ENCODE measurements at regions not wholly inside any gene's neighbourhood (a gene's known extent, or its start where the extent isn't known, plus 50 kb on each side); places are given as distances from the start of the nearest gene placed in this dataset.

DNA sequence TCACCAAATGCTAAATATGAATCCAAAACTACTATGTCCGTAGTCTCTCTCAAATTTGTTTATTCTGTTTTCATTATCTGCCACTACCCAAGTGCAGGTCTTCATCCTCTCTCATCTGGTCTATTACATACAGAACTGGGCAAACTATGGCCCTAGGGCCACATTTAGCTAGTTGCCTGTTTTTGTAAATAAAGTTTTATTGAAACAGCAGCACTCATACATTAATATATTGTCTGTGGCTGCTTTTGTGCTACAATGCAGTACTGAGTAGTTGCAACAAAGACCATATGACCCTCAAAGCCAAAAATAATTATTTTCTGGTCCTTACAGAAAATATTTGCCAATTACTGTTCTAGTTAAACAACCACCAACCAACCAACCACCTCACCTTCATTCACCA is 172.2 kb upstream of the NCKAP5 start:
- Histone ChIP-seq H3K4me1 (no peaks in the 10 kb centered on the region), H3K36me3 (no peaks in the 10 kb centered on the region), H3K27me3 (no peaks in the 10 kb centered on the region), H3K4me3 (no peak overlapping the region), H3K27ac (no peak overlapping the region), H3K9me3 (no peaks in the 10 kb centered on the region)
- TF ChIP-seq, protein P1, sequence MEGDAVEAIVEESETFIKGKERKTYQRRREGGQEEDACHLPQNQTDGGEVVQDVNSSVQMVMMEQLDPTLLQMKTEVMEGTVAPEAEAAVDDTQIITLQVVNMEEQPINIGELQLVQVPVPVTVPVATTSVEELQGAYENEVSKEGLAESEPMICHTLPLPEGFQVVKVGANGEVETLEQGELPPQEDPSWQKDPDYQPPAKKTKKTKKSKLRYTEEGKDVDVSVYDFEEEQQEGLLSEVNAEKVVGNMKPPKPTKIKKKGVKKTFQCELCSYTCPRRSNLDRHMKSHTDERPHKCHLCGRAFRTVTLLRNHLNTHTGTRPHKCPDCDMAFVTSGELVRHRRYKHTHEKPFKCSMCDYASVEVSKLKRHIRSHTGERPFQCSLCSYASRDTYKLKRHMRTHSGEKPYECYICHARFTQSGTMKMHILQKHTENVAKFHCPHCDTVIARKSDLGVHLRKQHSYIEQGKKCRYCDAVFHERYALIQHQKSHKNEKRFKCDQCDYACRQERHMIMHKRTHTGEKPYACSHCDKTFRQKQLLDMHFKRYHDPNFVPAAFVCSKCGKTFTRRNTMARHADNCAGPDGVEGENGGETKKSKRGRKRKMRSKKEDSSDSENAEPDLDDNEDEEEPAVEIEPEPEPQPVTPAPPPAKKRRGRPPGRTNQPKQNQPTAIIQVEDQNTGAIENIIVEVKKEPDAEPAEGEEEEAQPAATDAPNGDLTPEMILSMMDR (IDR thresholded peaks at IDR 0.05) = no peak
- DNase-seq = no peak
- intact Hi-C loops (cut with DNase I) = no loop called here
- no peak for ATAC-seq

DNA sequence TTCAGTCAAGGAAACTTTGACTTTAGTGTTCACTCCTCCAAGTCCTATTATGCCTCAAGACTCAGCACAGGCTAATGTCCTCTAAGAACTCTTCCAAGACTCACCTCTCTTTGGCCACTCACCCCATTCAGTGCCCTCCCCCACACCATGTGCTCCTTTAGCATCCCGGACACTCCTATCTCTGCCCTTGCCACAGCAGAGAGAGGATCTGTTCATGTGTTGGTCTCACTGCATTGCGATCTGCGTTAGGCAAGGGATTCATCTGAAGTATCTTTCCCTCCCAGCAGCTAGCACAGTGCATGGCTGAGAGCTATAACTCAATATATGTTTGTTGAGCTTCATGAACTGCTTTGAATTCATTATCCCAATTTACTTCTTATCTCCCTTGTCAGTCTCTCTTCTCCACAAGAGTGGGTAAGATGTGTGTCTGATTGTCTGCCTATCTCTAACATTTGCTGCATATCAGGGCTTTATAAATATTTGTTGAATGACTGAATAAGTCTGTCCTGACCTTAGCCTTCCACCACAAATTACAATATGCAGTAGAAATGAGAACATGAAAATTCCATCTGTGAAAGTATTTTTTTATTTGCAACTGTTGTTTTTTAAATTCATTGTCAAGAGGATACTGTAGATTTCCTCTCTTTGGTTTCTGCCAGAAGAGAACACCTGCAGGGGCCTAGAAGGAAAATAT is 179.9 kb upstream of the NCKAP5 start:
- no peaks in the 10 kb centered on the region for H3K4me1 ChIP-seq
- no peaks in the 10 kb centered on the region for H3K27me3 ChIP-seq
- intact Hi-C loops (cut with DNase I) = no loop called here
- ATAC-seq (no peak), DNase-seq (no peak)
- H3K36me3 ChIP-seq = no peaks in the 10 kb centered on the region
- TF ChIP-seq, protein P1 (IDR thresholded peaks at IDR 0.05) = no peak
- H3K27ac ChIP-seq = no peak overlapping the region
- H3K9me3 ChIP-seq = no peaks in the 10 kb centered on the region
- no peak overlapping the region for H3K4me3 ChIP-seq

- H3K27me3 ChIP-seq = no peaks in the 10 kb centered on the region
- intact Hi-C loops (cut with DNase I) = no loop called here
- H3K9me3 ChIP-seq = no peaks in the 10 kb centered on the region
- no peak overlapping the region for H3K4me3 ChIP-seq
- DNase-seq (no peak), ATAC-seq (no peak)
- H3K36me3 ChIP-seq = no peaks in the 10 kb centered on the region
- TF ChIP-seq, protein P1 (IDR thresholded peaks at IDR 0.05) = no peak
- no peaks in the 10 kb centered on the region for H3K4me1 ChIP-seq
- no peak overlapping the region for H3K27ac ChIP-seq
Measured at GRCh38 chr2:133753665-133754064, 185.4 kb upstream of the NCKAP5 start.

DNA sequence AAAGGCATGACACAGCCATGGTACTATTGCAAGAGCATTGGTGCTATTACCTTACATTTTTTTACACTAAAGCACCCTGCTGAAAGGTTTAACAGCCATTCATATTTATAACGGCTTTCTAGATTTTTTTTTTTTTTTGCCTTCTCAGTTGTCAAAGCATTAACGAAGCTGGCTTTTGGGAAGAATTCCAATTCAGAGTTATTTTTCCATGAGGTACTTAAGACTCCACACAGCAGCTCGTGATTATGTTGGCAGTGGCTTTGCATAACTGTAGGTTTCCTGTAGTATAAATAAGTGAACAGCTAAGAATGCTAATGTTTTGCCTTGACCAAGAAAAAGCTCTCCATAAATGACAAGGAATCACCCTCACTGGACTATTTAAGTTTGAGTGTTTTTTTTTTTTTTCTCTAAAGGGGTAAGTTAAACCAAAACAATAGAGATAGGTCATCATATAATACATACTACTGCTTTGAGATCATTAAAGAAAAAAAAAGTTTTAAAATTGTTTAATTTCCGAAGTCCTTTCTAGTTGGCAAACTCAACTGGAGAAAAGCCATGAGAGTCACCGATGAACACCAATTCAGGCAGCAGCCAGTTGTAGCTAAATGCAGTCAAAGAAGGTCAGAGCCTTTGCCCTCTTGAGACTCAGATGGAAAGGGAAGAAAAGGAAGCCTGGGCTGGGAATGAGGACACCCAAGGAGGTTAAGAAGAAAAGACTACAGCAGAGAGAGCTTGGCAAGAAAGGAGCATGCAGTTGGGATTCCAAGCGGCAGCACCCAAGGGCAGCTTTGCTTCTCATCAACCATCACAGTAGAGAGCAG is 187.4 kb upstream of the NCKAP5 start:
- no peak overlapping the region for H3K4me3 ChIP-seq
- TF ChIP-seq, protein P1 (IDR thresholded peaks at IDR 0.05) = no peak
- H3K36me3 ChIP-seq = no peaks in the 10 kb centered on the region
- intact Hi-C loops (cut with DNase I) = no loop called here
- no peak for DNase-seq
- H3K27ac ChIP-seq = no peak overlapping the region
- ATAC-seq = no peak
- H3K27me3 ChIP-seq = no peaks in the 10 kb centered on the region
- H3K4me1 ChIP-seq = no peaks in the 10 kb centered on the region
- H3K9me3 ChIP-seq = no peaks in the 10 kb centered on the region

DNA sequence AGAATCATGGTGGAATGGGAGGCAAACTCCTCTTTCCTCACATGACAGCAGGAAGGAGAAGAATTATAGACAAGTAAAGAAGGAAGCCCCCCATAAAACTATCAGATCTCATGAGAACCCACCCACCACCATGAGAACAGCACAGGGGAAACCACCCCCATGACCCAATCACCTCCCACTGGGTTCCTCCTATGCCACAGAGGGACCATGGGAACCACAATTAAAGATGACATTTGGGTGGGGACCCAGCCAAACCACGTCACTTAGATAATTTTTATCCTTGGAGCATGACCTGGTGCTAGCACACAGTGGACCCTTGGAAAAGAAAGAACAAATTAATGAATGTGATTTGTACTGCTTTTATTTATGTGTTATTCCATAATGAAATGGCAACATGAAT is 188.6 kb upstream of the NCKAP5 start:
- TF ChIP-seq, protein P1 (IDR thresholded peaks at IDR 0.05) = no peak
- Histone ChIP-seq H3K9me3 (no peaks in the 10 kb centered on the region), H3K4me3 (no peak overlapping the region), H3K27ac (no peak overlapping the region), H3K36me3 (no peaks in the 10 kb centered on the region), H3K4me1 (no peaks in the 10 kb centered on the region), H3K27me3 (no peaks in the 10 kb centered on the region)
- DNase-seq = no peak
- intact Hi-C loops (cut with DNase I) = no loop called here
- ATAC-seq = no peak
